HG03457 (cell line): ENCODE measurements at regions not wholly inside any gene's neighbourhood (a gene's known extent, or its start where the extent isn't known, plus 50 kb on each side); places are given as distances from the start of the nearest gene placed in this dataset.
"Not testable (repeated sequence)": the region's sequence is repeated elsewhere in the genome, so short reads cannot be mapped to it uniquely, and the experiment has no call there.

ENCODE experiments used
- ATAC-seq: cut with Tn5 transposase; IDR thresholded peaks from one replicate; pipeline ENCODE4 v1.9.1; 2021; ENCODE audit warnings: moderate number of reproducible peaks; ENCODE audit not compliant: unreplicated experiment

DNA sequence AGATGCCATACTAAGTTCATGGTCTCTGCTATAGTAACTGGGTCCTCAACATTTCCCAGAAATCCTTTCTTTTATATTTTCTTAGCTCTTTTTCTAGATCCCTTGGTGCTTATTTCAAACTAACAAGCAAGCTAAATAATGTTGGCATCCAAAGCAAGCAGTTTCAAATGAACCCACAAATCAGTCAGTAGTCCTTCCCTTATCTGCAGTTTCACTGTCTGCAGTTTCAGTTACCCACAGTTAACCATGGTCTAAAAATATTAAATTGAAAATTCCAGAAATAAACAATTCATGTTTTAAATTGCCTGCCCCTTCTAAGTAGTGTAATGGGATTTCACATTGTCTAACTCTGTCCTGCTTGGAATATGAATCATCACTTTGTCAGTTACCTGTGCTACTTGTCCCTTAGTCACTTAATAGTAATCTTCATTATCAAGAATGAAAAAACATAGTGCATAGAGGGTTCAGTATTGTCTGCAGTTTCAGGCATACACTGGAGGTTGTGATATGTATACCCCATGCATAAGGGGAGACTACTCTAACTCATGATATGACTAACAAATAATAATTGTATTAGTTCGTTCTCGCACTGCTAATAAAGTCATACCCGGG, 633.7 kb downstream of the MECOM start:
- ATAC-seq, result no peak

DNA sequence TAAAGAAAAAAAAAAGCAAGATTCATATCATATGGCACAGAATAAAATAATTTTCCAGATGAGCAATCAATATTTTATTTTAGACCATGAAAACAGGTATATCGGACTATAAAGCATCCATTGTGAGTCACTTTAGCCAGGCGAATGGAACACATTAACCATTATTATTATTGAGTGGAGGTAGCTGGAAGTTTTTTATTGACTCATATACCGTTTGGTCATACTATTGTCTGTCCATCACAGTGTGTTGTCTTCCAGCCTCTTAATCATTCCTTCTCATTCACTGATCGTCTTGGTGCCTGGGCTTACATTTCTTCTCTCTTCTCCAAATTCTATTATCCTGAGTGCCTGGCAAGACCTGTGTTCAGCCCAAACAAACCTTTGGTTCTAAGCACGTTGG, 634.8 kb downstream of the MECOM start:
- ATAC-seq, result no peak

DNA sequence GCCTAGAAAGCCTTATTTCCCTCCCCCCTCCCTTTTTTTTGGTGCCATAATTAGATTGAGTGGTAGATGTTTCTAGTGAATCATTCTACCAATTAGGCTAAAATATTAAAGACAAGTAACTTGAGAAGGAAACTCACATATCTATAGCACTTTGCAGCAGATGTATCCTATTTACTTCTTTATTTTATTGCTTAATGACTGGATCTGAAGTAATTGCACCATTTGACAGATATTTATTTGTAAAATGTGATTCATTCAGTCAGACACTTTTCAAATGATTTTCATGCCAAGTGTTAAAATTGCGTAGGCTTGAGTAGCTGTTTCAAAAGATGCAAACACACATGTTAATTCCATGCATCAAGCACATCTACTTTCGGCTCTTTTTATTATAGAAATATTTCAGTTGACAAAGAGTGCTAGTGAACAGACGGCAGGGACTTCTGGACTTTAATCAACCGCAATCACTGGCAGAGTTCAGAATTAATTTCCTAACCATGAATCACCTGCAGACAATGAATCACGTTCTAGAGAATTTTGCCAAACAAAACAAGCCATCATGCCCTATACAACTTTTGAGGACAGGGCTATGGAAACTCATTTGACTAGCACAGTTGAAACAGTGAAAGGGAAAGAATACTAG, 636.8 kb downstream of the MECOM start:
- ATAC-seq, result no peak

DNA sequence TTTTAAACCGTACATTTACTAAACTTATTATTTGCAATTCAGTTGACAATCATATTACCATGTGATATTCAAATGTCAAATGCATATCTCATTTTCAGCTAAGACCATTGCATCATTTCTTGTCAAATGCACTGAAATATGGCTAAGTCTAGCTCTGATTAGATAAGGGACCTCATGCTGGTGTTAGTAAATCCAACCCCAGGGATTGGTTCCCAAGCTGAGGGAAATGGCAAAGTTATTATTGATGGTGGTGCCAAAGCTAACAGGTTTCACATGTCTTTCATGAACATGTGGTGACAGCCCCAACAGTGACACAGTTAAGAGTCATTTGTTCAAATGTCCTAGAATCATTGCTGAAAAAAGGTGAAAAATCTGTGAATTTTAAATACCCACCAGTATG, 641.1 kb downstream of the MECOM start:
- ATAC-seq, result no peak

DNA sequence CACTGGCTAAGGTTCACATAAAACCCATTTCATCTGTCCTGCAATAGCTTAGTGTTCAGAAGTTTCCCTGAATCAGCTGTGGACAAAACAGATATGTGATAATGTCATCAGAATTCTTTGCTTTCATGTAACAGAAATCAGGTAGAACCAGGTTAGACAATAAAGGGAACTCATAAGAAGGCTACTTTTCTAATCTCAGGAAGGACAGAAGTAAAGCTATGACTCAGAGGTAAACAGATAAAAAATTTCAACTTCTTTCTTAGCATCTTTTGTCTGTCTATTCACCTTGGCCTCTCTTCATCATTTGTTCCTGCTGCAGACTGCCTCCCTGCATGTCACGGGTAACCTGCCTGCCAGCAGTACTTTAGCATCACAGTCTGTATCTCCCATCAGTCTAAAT, 643.1 kb downstream of the MECOM start:
- no peak for ATAC-seq

DNA sequence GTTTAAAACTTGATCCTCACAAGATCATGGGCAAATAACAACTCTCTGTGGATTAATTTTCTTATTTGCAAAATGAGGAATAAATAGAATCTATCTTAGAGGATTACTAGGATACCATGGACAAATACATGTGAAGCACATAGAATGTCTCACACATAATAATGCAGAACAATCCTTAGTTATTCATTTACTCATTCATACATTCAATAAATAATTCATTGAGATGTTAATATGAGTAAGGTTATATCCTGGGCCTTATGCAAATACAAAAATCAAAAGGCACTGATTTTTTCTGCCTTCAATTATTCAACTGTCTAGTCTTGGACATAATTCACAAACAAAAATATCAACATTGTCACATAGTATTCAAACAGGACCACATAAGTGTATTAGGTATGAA, 654.1 kb downstream of the MECOM start:
- no peak for ATAC-seq

GRCh38 chr3:169008776-169009358, 654.6 kb downstream of the MECOM start:
- no peak for ATAC-seq

- no peak for ATAC-seq
Measured at GRCh38 chr3:169007145-169007544, 656.4 kb downstream of the MECOM start.

DNA sequence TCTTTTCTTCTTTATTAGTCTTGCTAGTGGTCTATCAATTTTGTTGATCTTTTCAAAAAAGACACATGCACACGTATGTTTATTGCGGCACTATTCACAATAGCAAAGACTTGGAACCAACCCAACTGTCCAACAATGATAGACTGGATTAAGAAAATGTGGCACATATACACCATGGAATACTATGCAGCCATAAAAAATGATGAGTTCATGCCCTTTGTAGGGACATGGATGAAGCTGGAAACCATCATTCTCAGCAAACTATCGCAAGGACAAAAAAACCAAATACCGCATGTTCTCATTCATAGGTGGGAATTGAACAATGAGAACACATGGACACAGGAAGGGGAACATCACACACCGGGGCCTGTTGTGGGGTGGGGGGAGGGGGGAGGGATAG, 657.1 kb downstream of the MECOM start:
- ATAC-seq, result not testable (repeated sequence)

- no peak for ATAC-seq
Measured at GRCh38 chr3:169002689-169003088, 660.8 kb downstream of the MECOM start.

DNA sequence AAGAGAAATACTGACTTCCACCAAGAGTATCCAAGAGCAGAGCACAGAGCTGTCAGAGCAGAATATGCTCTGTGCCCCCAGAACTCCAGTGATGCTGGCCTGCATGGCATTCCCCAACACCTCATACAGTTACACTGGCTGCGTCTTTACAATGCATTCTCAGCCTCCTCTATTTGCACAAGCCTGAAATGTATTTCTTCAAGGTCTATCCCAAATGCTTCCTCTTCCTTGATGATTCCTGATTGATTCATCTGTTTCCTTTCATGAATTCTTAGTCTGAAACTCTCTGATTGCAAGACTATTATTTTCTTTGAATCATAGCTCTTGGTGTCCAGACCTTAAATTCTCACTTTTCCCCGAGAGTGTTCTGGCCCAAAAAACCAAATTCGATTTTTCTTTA, 664.7 kb downstream of the MECOM start:
- ATAC-seq, result no peak

GRCh38 chr3:168997488-168997887, 666.0 kb downstream of the MECOM start:
- ATAC-seq, result no peak

DNA sequence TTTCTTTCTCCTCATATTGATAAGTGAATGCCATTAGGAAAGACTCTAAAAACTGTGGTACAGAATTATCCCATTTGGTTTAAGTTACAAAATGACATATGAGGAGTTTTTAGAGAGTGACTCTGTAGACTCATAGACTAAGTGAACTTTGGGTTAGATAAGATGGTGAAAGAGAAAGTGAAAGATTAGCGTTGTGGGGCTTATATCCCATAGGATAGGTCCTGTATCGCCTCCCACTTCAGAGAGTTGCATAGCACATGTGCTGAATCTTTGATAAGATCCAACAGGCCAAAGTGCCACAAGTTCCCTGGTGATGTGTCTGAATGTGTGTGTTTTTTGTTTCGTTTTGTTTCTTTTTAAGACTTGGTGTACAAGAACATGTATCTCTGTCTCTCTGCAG, 666.9 kb downstream of the MECOM start:
- ATAC-seq, result no peak

DNA sequence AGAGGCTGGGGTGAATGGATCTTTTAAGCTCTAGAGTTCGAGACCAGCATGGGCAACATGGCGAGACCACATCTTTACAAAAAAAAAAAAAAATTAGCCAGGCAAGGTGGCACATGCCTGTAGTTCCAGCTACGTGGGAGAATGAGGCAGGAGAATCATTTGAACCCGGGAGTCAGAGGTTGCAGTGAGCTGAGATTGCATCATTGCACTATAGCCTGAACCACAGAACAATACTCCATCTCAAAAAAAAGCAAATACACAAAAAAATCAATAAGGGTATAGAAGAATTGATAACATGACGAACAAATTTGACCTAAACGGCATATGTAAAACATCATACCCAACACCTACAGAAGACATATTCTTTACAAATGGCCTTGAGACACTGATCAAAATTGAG, 668.4 kb downstream of the MECOM start:
- no peak for ATAC-seq

- no peak for ATAC-seq
Measured at GRCh38 chr3:168991803-168992202, 671.7 kb downstream of the MECOM start.

- ATAC-seq, result no peak
Measured at GRCh38 chr3:168990621-168991020, 672.9 kb downstream of the MECOM start.

GRCh38 chr3:168990134-168990533, 673.4 kb downstream of the MECOM start:
- no peak for ATAC-seq

GRCh38 chr3:168989396-168989795, 674.1 kb downstream of the MECOM start:
- ATAC-seq, result no peak

GRCh38 chr3:168988853-168989252, 674.7 kb downstream of the MECOM start:
- no peak for ATAC-seq

- no peak for ATAC-seq
Measured at GRCh38 chr3:168984872-168985271, 678.6 kb downstream of the MECOM start.

- no peak for ATAC-seq
Measured at GRCh38 chr3:168983046-168983445, 680.5 kb downstream of the MECOM start.

- ATAC-seq, result no peak
Measured at GRCh38 chr3:168981396-168981795, 682.1 kb downstream of the MECOM start.
